ACC112 (cell line): ENCODE measurements at regions not wholly inside any gene's neighbourhood (a gene's known extent, or its start where the extent isn't known, plus 50 kb on each side); places are given as distances from the start of the nearest gene placed in this dataset.

Experiments used
- H2AFZ ChIP-seq: fragments of 200-600 bp; sonication (generic); one replicate; pipeline ENCODE4 v1.6.0; 2017; ENCODE audit warnings: antibody characterized with exemption, low read length; ENCODE audit not compliant: unreplicated experiment
- H3K27ac ChIP-seq: fragments of 200-600 bp; sonication (generic); 2 replicates; pipeline ENCODE4 v1.5.1; 2014; ENCODE audit warnings: low read depth, mild to moderate bottlenecking, antibody characterized with exemption, low read length, moderate library complexity
- H3K27me3 ChIP-seq: fragments of 200-600 bp; sonication (generic); 2 replicates; pipeline ENCODE4 v1.6.1; 2014; ENCODE audit warnings: mild to moderate bottlenecking, antibody characterized with exemption, low read length, moderate library complexity, mixed read lengths; ENCODE audit not compliant: insufficient read depth
- H3K36me3 ChIP-seq: fragments of 200-600 bp; sonication (generic); 2 replicates; pipeline ENCODE4 v1.6.1; 2016; ENCODE audit warnings: mild to moderate bottlenecking, antibody characterized with exemption, low read length, moderate library complexity, mixed read lengths; ENCODE audit not compliant: insufficient read depth
- H3K4me1 ChIP-seq: fragments of 200-600 bp; sonication (generic); one replicate; pipeline ENCODE4 v1.6.1; 2016; ENCODE audit warnings: low read length, mixed read lengths; ENCODE audit not compliant: insufficient read depth, unreplicated experiment, control insufficient read depth
- H3K4me3 ChIP-seq: fragments of 200-600 bp; sonication (generic); 2 replicates; pipeline ENCODE4 v1.5.1; 2014; ENCODE audit warnings: mild to moderate bottlenecking, low read depth, low read length
- H3K79me2 ChIP-seq: fragments of 200-600 bp; sonication (generic); one replicate; pipeline ENCODE4 v1.6.0; 2016; ENCODE audit warnings: low read length; ENCODE audit not compliant: control insufficient read depth, unreplicated experiment, insufficient read depth

GRCh38 chr6:92495242-92495641 lies 924.1 kb downstream of the EPHA7 start:
- H3K27ac ChIP-seq, result no peak overlapping the region
- H3K27me3 ChIP-seq, result no peaks in the 10 kb centered on the region
- H3K36me3 ChIP-seq, result no peaks in the 10 kb centered on the region
- no peaks in the 10 kb centered on the region for H3K4me1 ChIP-seq
- no peaks in the 10 kb centered on the region for H3K79me2 ChIP-seq
- H3K4me3 ChIP-seq, result no peak overlapping the region
- H2AFZ ChIP-seq, result no peak overlapping the region

GRCh38 chr6:92485487-92485886 lies 933.9 kb downstream of the EPHA7 start:
- Histone ChIP-seq H3K27me3 (no peaks in the 10 kb centered on the region), H3K36me3 (no peaks in the 10 kb centered on the region), H3K27ac (no peak overlapping the region), H3K4me3 (no peak overlapping the region), H2AFZ (no peak overlapping the region), H3K4me1 (no peaks in the 10 kb centered on the region), H3K79me2 (no peaks in the 10 kb centered on the region)

GRCh38 chr6:92479831-92480230 lies 939.5 kb downstream of the EPHA7 start:
- Histone ChIP-seq H3K27ac (no peak overlapping the region), H3K27me3 (no peaks in the 10 kb centered on the region), H2AFZ (no peak overlapping the region), H3K4me1 (no peaks in the 10 kb centered on the region), H3K4me3 (no peak overlapping the region), H3K36me3 (no peaks in the 10 kb centered on the region), H3K79me2 (no peaks in the 10 kb centered on the region)

GRCh38 chr6:92473056-92473455 lies 946.3 kb downstream of the EPHA7 start:
- H2AFZ ChIP-seq, result no peak overlapping the region
- no peaks in the 10 kb centered on the region for H3K4me1 ChIP-seq
- no peaks in the 10 kb centered on the region for H3K27me3 ChIP-seq
- no peaks in the 10 kb centered on the region for H3K79me2 ChIP-seq
- no peak overlapping the region for H3K27ac ChIP-seq
- H3K36me3 ChIP-seq, result no peaks in the 10 kb centered on the region
- no peak overlapping the region for H3K4me3 ChIP-seq

GRCh38 chr6:92469186-92469828 lies 950.1 kb downstream of the EPHA7 start:
- H3K79me2 ChIP-seq, result no peaks in the 10 kb centered on the region

GRCh38 chr6:92468066-92468465 lies 951.3 kb downstream of the EPHA7 start:
- Histone ChIP-seq H3K4me3 (no peak overlapping the region), H3K27me3 (no peaks in the 10 kb centered on the region), H3K4me1 (no peaks in the 10 kb centered on the region), H3K27ac (no peak overlapping the region), H2AFZ (no peak overlapping the region), H3K36me3 (no peaks in the 10 kb centered on the region), H3K79me2 (no peaks in the 10 kb centered on the region)

More at GRCh38 chr6:92469186-92469828, 950.1 kb downstream of the EPHA7 start:
- Histone ChIP-seq H2AFZ (no peak overlapping the region), H3K27ac (no peak overlapping the region), H3K36me3 (no peaks in the 10 kb centered on the region), H3K4me3 (no peak overlapping the region), H3K27me3 (no peaks in the 10 kb centered on the region), H3K4me1 (no peaks in the 10 kb centered on the region)

GRCh38 chr6:92460133-92460532 lies 959.2 kb downstream of the EPHA7 start:
- H3K27me3 ChIP-seq, result no peaks in the 10 kb centered on the region
- H3K4me3 ChIP-seq, result no peak overlapping the region
- no peaks in the 10 kb centered on the region for H3K36me3 ChIP-seq
- no peaks in the 10 kb centered on the region for H3K79me2 ChIP-seq
- no peaks in the 10 kb centered on the region for H3K4me1 ChIP-seq
- no peak overlapping the region for H3K27ac ChIP-seq
- H2AFZ ChIP-seq, result no peak overlapping the region

- Histone ChIP-seq H3K4me1 (no peaks in the 10 kb centered on the region), H3K36me3 (no peaks in the 10 kb centered on the region), H3K27ac (no peak overlapping the region), H2AFZ (no peak overlapping the region), H3K4me3 (no peak overlapping the region), H3K27me3 (no peaks in the 10 kb centered on the region), H3K79me2 (no peaks in the 10 kb centered on the region)
Observed at GRCh38 chr6:92459606-92460005, 959.8 kb downstream of the EPHA7 start.

GRCh38 chr6:92446052-92446451 lies 973.3 kb downstream of the EPHA7 start:
- no peaks in the 10 kb centered on the region for H3K79me2 ChIP-seq
- no peaks in the 10 kb centered on the region for H3K36me3 ChIP-seq
- no peak overlapping the region for H3K4me3 ChIP-seq
- H3K27ac ChIP-seq, result no peak overlapping the region
- H3K4me1 ChIP-seq, result no peaks in the 10 kb centered on the region
- no peak overlapping the region for H2AFZ ChIP-seq
- H3K27me3 ChIP-seq, result no peaks in the 10 kb centered on the region

- no peaks in the 10 kb centered on the region for H3K27me3 ChIP-seq
- no peak overlapping the region for H3K4me3 ChIP-seq
- H3K79me2 ChIP-seq, result no peaks in the 10 kb centered on the region
- no peaks in the 10 kb centered on the region for H3K4me1 ChIP-seq
- no peak overlapping the region for H3K27ac ChIP-seq
- H3K36me3 ChIP-seq, result no peaks in the 10 kb centered on the region
- H2AFZ ChIP-seq, result no peak overlapping the region
Observed at GRCh38 chr6:92433911-92434310, 985.4 kb downstream of the EPHA7 start.

GRCh38 chr6:92431502-92431901 lies 987.9 kb downstream of the EPHA7 start:
- no peaks in the 10 kb centered on the region for H3K36me3 ChIP-seq
- no peaks in the 10 kb centered on the region for H3K4me1 ChIP-seq
- H3K79me2 ChIP-seq, result no peaks in the 10 kb centered on the region
- no peaks in the 10 kb centered on the region for H3K27me3 ChIP-seq
- no peak overlapping the region for H3K27ac ChIP-seq
- no peak overlapping the region for H2AFZ ChIP-seq
- no peak overlapping the region for H3K4me3 ChIP-seq
